Mammary epithelial cell (primary cell): ENCODE measurements at regions not wholly inside any gene's neighbourhood (a gene's known extent, or its start where the extent isn't known, plus 50 kb on each side); places are given as distances from the start of the nearest gene placed in this dataset.
"Not testable (repeated sequence)": the region's sequence is repeated elsewhere in the genome, so short reads cannot be mapped to it uniquely, and the experiment has no call there.

Source experiments
- CTCF ChIP-seq, 2 donors: IDR thresholded peaks in 1 of 2; conservative IDR thresholded peaks in 1 of 2; 2 replicates each; pipeline ENCODE4 v1.5.1; 2011 to 2012; ENCODE audit warnings: inconsistent platforms in 2 of 2, low read length in 2 of 2, mild to moderate bottlenecking in 2 of 2, control low read depth in 1 of 2, low read depth in 1 of 2; ENCODE audit not compliant: insufficient read depth in 1 of 2; ENCODE audit errors: extremely low read depth in 1 of 2
- EZH2 ChIP-seq: IDR thresholded peaks from 2 replicates; pipeline ENCODE4 v1.6.1; 2012; ENCODE audit warnings: low read length, inconsistent platforms, borderline replicate concordance

GRCh38 chr10:34951263-34951887 is 136.3 kb upstream of the PARD3 start:
- TF ChIP-seq CTCF (conservative IDR thresholded peaks at IDR 0.05 in 1 of 2, IDR thresholded peaks at IDR 0.05 in 1 of 2; ENCODE audit: extremely low read depth in 1 of 2, insufficient read depth in 1 of 2, low read depth in 1 of 2, low read length in 2 of 2); EZH2: not testable (repeated sequence)
